ENCODE measurements at regions not wholly inside any gene's neighbourhood (a gene's known extent, or its start where the extent isn't known, plus 50 kb on each side); places are given as distances from the start of the nearest gene placed in this dataset.

DNA sequence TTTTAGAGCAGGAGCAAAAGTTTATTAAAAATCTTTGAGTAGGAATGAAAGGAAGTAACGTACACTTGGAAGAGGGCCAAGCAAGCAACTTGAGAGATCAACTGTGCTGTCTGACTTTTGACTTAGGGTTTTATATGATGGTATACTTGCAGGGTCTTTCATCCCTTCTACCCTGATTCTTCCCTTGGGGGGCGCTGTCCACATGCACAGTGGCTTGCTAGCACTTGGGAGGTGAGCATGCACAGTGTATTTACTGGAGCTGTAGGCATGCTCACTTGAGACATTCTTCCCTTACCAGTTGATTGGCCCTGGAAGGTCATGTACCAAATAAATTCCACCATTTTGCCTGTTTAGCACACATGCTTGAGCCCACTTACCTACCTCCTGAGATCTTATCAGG, 1001.3 kb upstream of the ADGRL2 start:
- no peak for DNase-seq (ENCODE audit: low read depth)
- H3K4me3 ChIP-seq (ENCODE audit: low read length), result no peak overlapping the region
- TF ChIP-seq, protein P1, sequence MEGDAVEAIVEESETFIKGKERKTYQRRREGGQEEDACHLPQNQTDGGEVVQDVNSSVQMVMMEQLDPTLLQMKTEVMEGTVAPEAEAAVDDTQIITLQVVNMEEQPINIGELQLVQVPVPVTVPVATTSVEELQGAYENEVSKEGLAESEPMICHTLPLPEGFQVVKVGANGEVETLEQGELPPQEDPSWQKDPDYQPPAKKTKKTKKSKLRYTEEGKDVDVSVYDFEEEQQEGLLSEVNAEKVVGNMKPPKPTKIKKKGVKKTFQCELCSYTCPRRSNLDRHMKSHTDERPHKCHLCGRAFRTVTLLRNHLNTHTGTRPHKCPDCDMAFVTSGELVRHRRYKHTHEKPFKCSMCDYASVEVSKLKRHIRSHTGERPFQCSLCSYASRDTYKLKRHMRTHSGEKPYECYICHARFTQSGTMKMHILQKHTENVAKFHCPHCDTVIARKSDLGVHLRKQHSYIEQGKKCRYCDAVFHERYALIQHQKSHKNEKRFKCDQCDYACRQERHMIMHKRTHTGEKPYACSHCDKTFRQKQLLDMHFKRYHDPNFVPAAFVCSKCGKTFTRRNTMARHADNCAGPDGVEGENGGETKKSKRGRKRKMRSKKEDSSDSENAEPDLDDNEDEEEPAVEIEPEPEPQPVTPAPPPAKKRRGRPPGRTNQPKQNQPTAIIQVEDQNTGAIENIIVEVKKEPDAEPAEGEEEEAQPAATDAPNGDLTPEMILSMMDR (conservative IDR thresholded peaks at IDR 0.05; ENCODE audit: low read depth, low read length), result peak; percentile 27

DNA sequence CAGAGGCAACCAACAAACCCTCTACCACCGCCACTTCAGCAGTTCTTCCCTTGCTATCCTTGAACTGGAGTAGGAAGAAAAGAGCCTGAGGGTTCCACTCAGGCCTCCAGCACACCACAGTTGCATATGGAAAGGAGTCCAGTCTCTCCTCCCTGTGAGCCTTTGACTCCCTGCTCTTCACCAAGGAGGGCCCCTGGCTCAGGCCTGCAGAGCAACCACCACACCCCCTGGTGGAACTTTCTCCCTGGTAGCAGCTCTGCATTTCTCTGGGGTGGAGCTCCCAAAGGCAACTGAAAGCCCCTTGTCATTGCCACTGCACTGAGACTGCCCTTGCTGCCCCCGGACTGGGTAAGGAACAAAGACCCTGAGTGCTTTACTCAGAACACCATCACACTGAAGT, 1021.5 kb upstream of the ADGRL2 start:
- TF ChIP-seq, protein P1 (conservative IDR thresholded peaks at IDR 0.05; ENCODE audit: low read depth, low read length), result no peak
- no peak for DNase-seq (ENCODE audit: low read depth)
- H3K4me3 ChIP-seq (ENCODE audit: low read length), result no peak overlapping the region

DNA sequence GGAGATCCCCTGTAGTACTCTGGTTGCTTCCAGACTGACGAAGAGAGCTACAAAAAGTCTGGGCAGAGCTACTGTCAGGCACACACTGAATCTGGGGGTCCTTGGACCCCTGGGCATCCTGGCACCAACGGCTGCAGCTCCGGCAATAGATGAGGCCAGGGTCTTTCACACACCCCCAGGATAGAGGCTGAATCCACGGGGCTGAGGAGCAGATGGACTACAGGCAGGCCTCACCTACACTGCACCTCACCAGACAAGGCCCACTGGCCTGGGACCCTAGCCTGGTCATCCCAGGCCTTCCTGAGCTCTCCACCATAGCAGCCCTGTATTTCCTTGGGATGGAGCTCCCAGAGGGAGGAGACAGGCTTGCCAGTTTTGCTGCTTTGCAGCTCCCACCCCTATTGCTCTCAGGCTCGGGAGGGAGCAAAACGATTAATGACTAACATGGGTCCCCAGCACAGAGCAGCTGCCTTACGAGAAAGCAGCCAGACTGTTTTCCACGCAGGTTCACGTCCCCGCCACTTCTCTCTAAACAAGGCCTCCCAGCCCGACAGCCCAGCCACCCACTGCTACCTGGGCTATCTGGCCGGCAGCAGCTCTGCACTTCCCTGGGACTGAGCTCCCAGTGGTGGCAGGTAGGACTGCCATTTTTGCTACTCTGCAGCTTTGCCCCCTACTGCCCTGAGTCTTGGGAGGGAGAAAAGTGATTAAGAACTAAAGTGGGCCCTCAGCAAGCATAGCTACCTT, 1022.5 kb upstream of the ADGRL2 start:
- no peak for DNase-seq (ENCODE audit: low read depth)
- TF ChIP-seq, protein P1 (conservative IDR thresholded peaks at IDR 0.05; ENCODE audit: low read depth, low read length), result no peak
- H3K4me3 ChIP-seq (ENCODE audit: low read length), result no peak overlapping the region

DNA sequence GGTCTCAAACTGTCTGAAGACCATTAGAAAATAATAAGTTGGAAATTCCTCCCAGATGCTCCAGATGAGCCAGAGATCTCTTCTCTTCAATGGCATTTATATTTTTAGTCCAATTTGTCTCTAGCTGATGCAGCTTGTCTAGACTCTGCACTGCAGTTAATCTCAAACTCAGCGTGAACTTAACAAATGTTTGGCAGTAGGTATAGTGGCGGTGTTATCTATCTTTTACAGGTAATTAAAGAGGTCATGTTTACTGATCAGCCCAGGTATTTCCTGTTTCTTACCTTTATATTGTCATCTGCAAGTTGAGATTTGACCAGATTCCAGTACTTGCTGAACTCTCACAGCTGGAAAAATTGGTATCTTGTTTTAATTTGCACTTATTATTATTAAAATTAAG, 1024.5 kb upstream of the ADGRL2 start:
- H3K4me3 ChIP-seq (ENCODE audit: low read length), result no peak overlapping the region
- TF ChIP-seq, protein P1 (conservative IDR thresholded peaks at IDR 0.05; ENCODE audit: low read depth, low read length), result no peak
- no peak for DNase-seq (ENCODE audit: low read depth)

DNA sequence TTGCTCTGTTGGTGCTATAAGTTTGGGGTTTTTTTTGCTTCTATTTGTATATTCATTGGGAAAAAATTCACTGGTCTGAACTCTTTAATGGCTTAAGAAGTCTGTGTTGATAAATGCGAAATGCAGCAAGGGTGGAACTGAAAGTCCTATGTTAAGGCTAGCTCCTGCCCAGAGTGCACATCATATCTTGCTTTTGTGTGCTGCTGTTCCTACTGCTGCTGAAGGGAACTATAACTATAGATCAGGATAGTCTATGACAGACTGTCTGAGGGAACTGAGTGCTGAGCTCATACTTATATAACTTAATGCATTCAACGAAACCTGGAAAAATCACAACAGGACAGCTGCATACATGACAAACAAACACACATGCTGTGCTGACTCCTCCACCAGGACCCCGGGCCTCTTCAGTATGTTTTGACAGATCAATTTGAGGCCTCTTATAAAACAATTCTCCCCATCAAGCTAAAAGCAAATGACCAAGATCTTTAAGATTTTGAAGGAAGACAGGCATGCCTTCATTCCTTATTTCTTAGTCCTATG, 1031.5 kb upstream of the ADGRL2 start:
- TF ChIP-seq, protein P1 (conservative IDR thresholded peaks at IDR 0.05; ENCODE audit: low read depth, low read length), result no peak

DNA sequence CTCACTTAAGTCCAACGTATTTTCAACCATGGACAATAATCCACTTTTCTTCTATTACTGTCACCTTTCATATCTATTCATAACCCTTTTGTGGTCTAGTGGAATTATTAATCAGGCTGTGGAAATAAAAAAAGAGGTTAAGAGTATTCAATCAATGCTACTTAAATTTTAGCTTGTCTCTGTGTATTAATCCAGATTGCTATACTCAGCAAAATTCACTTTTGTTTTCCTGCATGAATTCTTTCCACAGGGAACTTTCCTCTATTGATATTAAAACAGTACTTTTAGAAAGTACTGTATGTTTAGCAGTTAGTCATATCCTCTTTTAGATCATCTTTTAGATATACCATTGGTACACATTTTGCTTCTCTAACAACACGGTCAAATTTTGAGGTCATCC, 1033.0 kb upstream of the ADGRL2 start:
- TF ChIP-seq, protein P1 (conservative IDR thresholded peaks at IDR 0.05; ENCODE audit: low read depth, low read length), result no peak
- DNase-seq (ENCODE audit: low read depth), result no peak
- no peak overlapping the region for H3K4me3 ChIP-seq (ENCODE audit: low read length)

More for the DNA sequence above, 1031.5 kb upstream of the ADGRL2 start:
- no peak for DNase-seq (ENCODE audit: low read depth)
- H3K4me3 ChIP-seq (ENCODE audit: low read length), result no peak overlapping the region

DNA sequence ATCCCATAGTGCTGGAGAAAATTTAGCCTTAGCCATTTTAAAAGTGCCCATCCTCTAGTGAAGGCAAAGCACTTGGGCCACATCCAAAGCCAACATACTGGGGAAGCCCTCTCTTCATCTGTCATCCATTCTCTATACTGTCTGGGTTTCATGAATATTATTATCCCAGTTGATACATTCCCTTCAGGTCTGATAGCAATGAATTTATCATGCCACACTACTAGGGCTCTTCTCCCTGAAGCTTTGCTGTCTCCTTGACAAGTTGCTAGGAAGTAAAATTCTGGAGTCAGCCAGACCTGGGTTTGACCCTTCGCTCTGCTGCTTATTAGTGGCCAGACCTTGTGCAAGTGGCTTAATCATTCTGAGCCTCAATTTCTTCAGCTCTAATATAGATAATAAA, 1041.4 kb upstream of the ADGRL2 start:
- TF ChIP-seq, protein P1 (conservative IDR thresholded peaks at IDR 0.05; ENCODE audit: low read depth, low read length), result no peak
- DNase-seq (ENCODE audit: low read depth), result no peak
- no peak overlapping the region for H3K4me3 ChIP-seq (ENCODE audit: low read length)
